ENCODE measurements at regions not wholly inside any gene's neighbourhood (a gene's known extent, or its start where the extent isn't known, plus 50 kb on each side); places are given as distances from the start of the nearest gene placed in this dataset.

GRCh38 chr2:167764772-167765341 lies 482.5 kb downstream of the STK39 start:
- TF ChIP-seq, protein P1, sequence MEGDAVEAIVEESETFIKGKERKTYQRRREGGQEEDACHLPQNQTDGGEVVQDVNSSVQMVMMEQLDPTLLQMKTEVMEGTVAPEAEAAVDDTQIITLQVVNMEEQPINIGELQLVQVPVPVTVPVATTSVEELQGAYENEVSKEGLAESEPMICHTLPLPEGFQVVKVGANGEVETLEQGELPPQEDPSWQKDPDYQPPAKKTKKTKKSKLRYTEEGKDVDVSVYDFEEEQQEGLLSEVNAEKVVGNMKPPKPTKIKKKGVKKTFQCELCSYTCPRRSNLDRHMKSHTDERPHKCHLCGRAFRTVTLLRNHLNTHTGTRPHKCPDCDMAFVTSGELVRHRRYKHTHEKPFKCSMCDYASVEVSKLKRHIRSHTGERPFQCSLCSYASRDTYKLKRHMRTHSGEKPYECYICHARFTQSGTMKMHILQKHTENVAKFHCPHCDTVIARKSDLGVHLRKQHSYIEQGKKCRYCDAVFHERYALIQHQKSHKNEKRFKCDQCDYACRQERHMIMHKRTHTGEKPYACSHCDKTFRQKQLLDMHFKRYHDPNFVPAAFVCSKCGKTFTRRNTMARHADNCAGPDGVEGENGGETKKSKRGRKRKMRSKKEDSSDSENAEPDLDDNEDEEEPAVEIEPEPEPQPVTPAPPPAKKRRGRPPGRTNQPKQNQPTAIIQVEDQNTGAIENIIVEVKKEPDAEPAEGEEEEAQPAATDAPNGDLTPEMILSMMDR (IDR thresholded peaks at IDR 0.05): no peak
- TF ChIP-seq EP300 (IDR thresholded peaks at IDR 0.05) (no peak), POLR2A (IDR thresholded peaks at IDR 0.05) (no peak)
